ENCODE measurements at regions not wholly inside any gene's neighbourhood (a gene's known extent, or its start where the extent isn't known, plus 50 kb on each side); places are given as distances from the start of the nearest gene placed in this dataset.

DNA sequence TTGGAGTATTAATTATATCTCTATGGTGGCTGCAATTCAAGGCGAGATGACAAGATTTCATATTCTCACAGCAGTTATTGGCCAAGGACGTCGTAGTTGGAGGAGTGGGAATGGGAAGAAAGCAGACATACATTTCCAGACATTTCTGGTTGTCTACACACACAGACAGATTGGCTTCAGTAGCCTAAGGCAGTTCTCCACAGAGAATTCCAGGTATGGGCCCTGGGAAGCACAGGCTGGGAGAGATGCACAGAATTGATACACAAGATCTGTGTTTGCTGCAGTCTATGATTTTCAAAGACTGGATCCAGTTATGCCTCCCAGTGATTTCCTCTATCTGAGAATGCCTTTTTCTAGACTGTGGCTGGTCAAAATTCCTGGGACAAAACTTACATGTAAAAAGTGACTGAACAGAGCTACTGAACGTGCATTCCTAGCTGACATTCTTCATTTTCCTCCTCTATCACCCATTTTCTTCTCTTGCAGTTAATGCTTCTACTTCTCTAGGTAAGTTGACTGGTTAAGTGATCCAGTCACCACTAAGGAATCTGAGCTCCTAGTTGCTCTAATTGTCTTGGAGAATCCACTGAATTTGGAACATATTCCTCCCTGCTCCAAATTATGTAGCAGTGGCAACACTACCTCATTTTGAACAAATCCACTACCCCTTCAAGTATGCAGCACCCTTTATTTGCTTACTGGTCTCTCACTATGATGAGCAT lies 386.7 kb upstream of the CDH7 start:
- no peak overlapping the region for H3K4me3 ChIP-seq
- intact Hi-C loops (cut with DNase I), result no loop called here
- TF ChIP-seq POLR2AphosphoS5 (IDR thresholded peaks at IDR 0.05; ENCODE audit: insufficient read depth in 1 of 2, low read depth in 1 of 2) (no peak), POLR2A (IDR thresholded peaks at IDR 0.05) (no peak)
- TF ChIP-seq, protein P1, sequence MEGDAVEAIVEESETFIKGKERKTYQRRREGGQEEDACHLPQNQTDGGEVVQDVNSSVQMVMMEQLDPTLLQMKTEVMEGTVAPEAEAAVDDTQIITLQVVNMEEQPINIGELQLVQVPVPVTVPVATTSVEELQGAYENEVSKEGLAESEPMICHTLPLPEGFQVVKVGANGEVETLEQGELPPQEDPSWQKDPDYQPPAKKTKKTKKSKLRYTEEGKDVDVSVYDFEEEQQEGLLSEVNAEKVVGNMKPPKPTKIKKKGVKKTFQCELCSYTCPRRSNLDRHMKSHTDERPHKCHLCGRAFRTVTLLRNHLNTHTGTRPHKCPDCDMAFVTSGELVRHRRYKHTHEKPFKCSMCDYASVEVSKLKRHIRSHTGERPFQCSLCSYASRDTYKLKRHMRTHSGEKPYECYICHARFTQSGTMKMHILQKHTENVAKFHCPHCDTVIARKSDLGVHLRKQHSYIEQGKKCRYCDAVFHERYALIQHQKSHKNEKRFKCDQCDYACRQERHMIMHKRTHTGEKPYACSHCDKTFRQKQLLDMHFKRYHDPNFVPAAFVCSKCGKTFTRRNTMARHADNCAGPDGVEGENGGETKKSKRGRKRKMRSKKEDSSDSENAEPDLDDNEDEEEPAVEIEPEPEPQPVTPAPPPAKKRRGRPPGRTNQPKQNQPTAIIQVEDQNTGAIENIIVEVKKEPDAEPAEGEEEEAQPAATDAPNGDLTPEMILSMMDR (IDR thresholded peaks at IDR 0.05), result no peak
- H3K4me1 ChIP-seq, result no peaks in the 10 kb centered on the region
- H3K9me3 ChIP-seq, result no peaks in the 10 kb centered on the region
- H3K36me3 ChIP-seq, result no peaks in the 10 kb centered on the region
- no peak for DNase-seq (ENCODE audit: extremely low spot score in 2 of 2)
- no peak overlapping the region for H3K27ac ChIP-seq
- H3K27me3 ChIP-seq, result no peaks in the 10 kb centered on the region

DNA sequence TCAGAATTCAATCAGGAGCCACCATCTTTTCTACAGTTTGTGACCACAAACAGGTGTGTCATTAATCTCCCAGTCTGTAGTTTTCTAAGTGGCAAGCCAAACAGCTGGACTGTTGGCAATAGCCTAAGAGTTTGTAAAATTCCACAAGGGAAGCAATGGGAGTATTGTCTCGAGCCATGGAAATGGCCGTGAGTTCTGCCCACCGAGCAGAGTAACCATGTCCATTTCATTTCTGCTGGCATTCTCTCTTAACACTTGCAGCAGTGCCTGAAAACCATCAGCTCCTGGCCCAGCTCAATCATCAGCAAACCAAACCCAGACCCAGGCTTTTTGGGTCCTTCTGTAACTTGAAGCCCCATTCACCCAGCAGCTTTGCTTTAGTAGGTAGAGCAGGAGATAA lies 387.8 kb upstream of the CDH7 start:
- Histone ChIP-seq H3K36me3 (no peaks in the 10 kb centered on the region), H3K27ac (no peak overlapping the region), H3K9me3 (no peaks in the 10 kb centered on the region), H3K4me1 (no peaks in the 10 kb centered on the region), H3K4me3 (no peak overlapping the region), H3K27me3 (no peaks in the 10 kb centered on the region)
- TF ChIP-seq, protein P1 (IDR thresholded peaks at IDR 0.05), result no peak
- no peak for TF ChIP-seq POLR2AphosphoS5 (IDR thresholded peaks at IDR 0.05; ENCODE audit: insufficient read depth in 1 of 2, low read depth in 1 of 2)
- DNase-seq (ENCODE audit: extremely low spot score in 2 of 2), result no peak
- intact Hi-C loops (cut with DNase I), result no loop called here

DNA sequence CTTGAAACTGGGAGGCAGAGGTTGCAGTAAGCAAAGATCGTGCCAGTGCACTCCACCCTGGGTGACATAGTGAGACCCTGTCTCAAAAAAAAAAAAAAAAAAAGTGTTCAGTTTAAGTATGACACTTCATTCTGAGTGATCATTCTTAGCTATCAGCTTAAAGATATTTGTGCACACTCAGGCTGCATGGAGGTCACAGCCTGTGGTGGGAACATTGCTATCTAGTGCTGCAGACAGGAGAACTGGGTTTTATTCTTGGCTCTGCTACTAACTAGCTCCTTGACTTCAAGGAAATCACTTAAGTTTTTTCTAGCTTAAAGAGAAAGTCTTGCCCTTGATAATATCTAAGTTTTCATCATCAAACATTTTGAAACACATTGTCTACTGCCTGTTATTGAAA lies 391.3 kb upstream of the CDH7 start:
- H3K27me3 ChIP-seq, result no peaks in the 10 kb centered on the region
- H3K9me3 ChIP-seq, result no peaks in the 10 kb centered on the region
- TF ChIP-seq, protein P1 (IDR thresholded peaks at IDR 0.05), result no peak
- no peak for TF ChIP-seq POLR2A (IDR thresholded peaks at IDR 0.05)
- no peak for TF ChIP-seq POLR2AphosphoS5 (IDR thresholded peaks at IDR 0.05; ENCODE audit: insufficient read depth in 1 of 2, low read depth in 1 of 2)
- H3K36me3 ChIP-seq, result no peaks in the 10 kb centered on the region
- no peak overlapping the region for H3K4me3 ChIP-seq
- no peak overlapping the region for H3K27ac ChIP-seq
- intact Hi-C loops (cut with DNase I), result no loop called here
- no peak for DNase-seq (ENCODE audit: extremely low spot score in 2 of 2)
- H3K4me1 ChIP-seq, result no peaks in the 10 kb centered on the region

DNA sequence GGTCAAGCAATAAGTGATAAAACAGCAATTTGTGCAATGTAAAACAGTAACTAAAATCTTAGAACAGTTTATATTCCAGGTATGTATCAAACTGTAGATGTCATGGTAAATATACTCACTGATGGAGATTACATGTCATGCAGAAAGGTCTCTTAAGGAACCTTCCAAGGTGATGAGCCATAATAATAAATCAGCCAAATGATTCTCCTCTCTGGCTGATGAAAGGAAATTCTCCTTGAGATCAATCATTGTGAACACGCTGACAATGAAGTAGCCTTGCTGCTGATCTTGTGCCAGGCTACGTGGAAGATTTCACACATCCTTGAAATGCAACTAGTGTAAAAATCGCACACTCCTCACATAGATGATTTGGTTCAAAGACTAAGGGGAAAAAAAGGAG lies 392.5 kb upstream of the CDH7 start:
- Histone ChIP-seq H3K9me3 (no peaks in the 10 kb centered on the region), H3K27me3 (no peaks in the 10 kb centered on the region), H3K36me3 (no peaks in the 10 kb centered on the region), H3K27ac (no peak overlapping the region), H3K4me1 (no peaks in the 10 kb centered on the region), H3K4me3 (no peak overlapping the region)
- no peak for DNase-seq (ENCODE audit: extremely low spot score in 2 of 2)
- intact Hi-C loops (cut with DNase I), result no loop called here
- TF ChIP-seq POLR2AphosphoS5 (IDR thresholded peaks at IDR 0.05; ENCODE audit: insufficient read depth in 1 of 2, low read depth in 1 of 2) (no peak), POLR2A (IDR thresholded peaks at IDR 0.05) (no peak)
- TF ChIP-seq, protein P1 (IDR thresholded peaks at IDR 0.05), result no peak

DNA sequence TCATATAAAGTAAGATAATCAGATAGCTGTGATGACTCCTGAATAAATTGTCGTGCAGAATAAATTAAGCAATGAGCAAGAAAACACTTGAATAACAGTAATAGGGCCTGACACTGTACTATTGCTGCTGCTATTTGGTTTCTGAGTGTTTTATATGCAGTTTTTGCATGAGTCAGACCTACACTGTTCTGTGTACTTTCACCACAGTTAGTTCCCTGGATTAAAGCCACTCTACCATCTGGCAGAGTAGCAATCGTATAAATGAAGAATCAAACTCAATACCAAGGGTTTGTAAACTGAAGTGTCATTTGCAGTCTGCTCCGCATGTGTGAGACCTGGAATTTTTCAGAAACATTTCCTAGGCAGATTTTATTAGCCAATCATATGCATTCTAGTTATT lies 398.6 kb upstream of the CDH7 start:
- no peaks in the 10 kb centered on the region for H3K27me3 ChIP-seq
- intact Hi-C loops (cut with DNase I), result no loop called here

More for the DNA sequence above, 398.6 kb upstream of the CDH7 start:
- Histone ChIP-seq H3K36me3 (no peaks in the 10 kb centered on the region), H3K27ac (no peak overlapping the region), H3K4me3 (no peak overlapping the region), H3K9me3 (no peaks in the 10 kb centered on the region), H3K4me1 (no peaks in the 10 kb centered on the region)
- no peak for DNase-seq (ENCODE audit: extremely low spot score in 2 of 2)
- TF ChIP-seq POLR2A (IDR thresholded peaks at IDR 0.05) (no peak), POLR2AphosphoS5 (IDR thresholded peaks at IDR 0.05; ENCODE audit: insufficient read depth in 1 of 2, low read depth in 1 of 2) (no peak)
- TF ChIP-seq, protein P1 (IDR thresholded peaks at IDR 0.05), result no peak
